BLaER1 treated with 17β-estradiol and CSF1 and Interleukin-3, amounts not matched to agents 10 nM and 100 nM (cell line): ENCODE measurements at regions not wholly inside any gene's neighbourhood (a gene's known extent, or its start where the extent isn't known, plus 50 kb on each side); places are given as distances from the start of the nearest gene placed in this dataset.

Source experiments
- H3K27ac ChIP-seq, 11 experiments: shearing (Covaris generic); formaldehyde crosslinking; 2 replicates each; pipeline ENCODE4 v1.8.1; 2022
- H3K27me3 ChIP-seq, 11 experiments: shearing (Covaris generic); formaldehyde crosslinking; 2 replicates each; pipeline ENCODE4 v1.8.1; 2022
- H3K36me3 ChIP-seq, 11 experiments: shearing (Covaris generic); formaldehyde crosslinking; 2 replicates each; pipeline ENCODE4 v1.8.1; 2022
- H3K4me1 ChIP-seq, 10 experiments: shearing (Covaris generic); formaldehyde crosslinking; 2 replicates each; pipeline ENCODE4 v1.8.1; 2022
- H3K4me2 ChIP-seq, 11 experiments: shearing (Covaris generic); formaldehyde crosslinking; 2 replicates each; pipeline ENCODE4 v1.8.1; 2022
- H3K4me3 ChIP-seq, 10 experiments: shearing (Covaris generic); formaldehyde crosslinking; 2 replicates each; pipeline ENCODE4 v1.8.1; 2022
- H3K9ac ChIP-seq, 11 experiments: shearing (Covaris generic); formaldehyde crosslinking; 2 replicates each; pipeline ENCODE4 v1.8.1; 2022
- H3K9me3 ChIP-seq, 11 experiments: shearing (Covaris generic); formaldehyde crosslinking; replicated peaks in 1 of 11; 2 replicates each; pipeline ENCODE4 v1.8.1; 2022
- H4K20me1 ChIP-seq, 11 experiments: shearing (Covaris generic); formaldehyde crosslinking; 2 replicates each; pipeline ENCODE4 v1.8.1; 2022
- Cebpa-rat ChIP-seq, 11 experiments: shearing (Covaris generic); IDR thresholded peaks; 2 replicates each; pipeline ENCODE4 v1.8.1; 2022

GRCh38 chr18:77669331-77669730, 419.7 kb downstream of the GALR1 start:
- Histone ChIP-seq H4K20me1 (no peaks in the 10 kb centered on the region), H3K27ac (no peak overlapping the region), H3K4me3 (no peak overlapping the region), H3K9ac (no peak overlapping the region), H3K4me1 (peaks cover 0 to 16% (median 11%) of the 10 kb centered on the region in 10 experiments; a peak in 11 of 20 replicates), H3K4me2 (peak overlapping the region in 7 of 11 experiments; percentile 5 to 48 (median 30); a peak in 11 of 22 replicates), H3K36me3 (no peaks in the 10 kb centered on the region), H3K9me3 (no peaks in the 10 kb centered on the region; a peak in 1 of 22 replicates), H3K27me3 (no peaks in the 10 kb centered on the region)
- no peak for TF ChIP-seq Cebpa-rat (IDR thresholded peaks at IDR 0.05)

GRCh38 chr18:77671456-77672167, 422.0 kb downstream of the GALR1 start:
- Histone ChIP-seq H3K4me1 (peaks cover 0 to 16% (median 11%) of the 10 kb centered on the region in 10 experiments; a peak in 11 of 20 replicates), H3K36me3 (no peaks in the 10 kb centered on the region), H3K4me3 (no peak overlapping the region), H3K27ac (no peak overlapping the region), H4K20me1 (no peaks in the 10 kb centered on the region), H3K4me2 (peak overlapping the region in 5 of 11 experiments; percentile 6 to 27 (median 20); a peak in 8 of 22 replicates), H3K9ac (no peak overlapping the region), H3K9me3 (no peaks in the 10 kb centered on the region; a peak in 1 of 22 replicates), H3K27me3 (no peaks in the 10 kb centered on the region)
- no peak for TF ChIP-seq Cebpa-rat (IDR thresholded peaks at IDR 0.05)

- Histone ChIP-seq H3K4me1 (peaks cover 0 to 5% (median 0%) of the 10 kb centered on the region in 10 experiments; a peak in 4 of 20 replicates), H3K9ac (no peak overlapping the region), H3K9me3 (no peaks in the 10 kb centered on the region), H4K20me1 (no peaks in the 10 kb centered on the region), H3K27me3 (no peaks in the 10 kb centered on the region), H3K27ac (no peak overlapping the region), H3K36me3 (no peaks in the 10 kb centered on the region), H3K4me3 (no peak overlapping the region), H3K4me2 (no peak overlapping the region)
- TF ChIP-seq Cebpa-rat (IDR thresholded peaks at IDR 0.05): no peak
These were observed 427.3 kb downstream of the GALR1 start for GRCh38 chr18:77676910-77677309.

GRCh38 chr18:77677536-77677935, 427.9 kb downstream of the GALR1 start:
- no peak overlapping the region for H3K4me3 ChIP-seq
- H3K36me3 ChIP-seq: no peaks in the 10 kb centered on the region
- H3K27ac ChIP-seq: no peak overlapping the region
- H3K4me2 ChIP-seq: no peak overlapping the region
- no peak overlapping the region for H3K9ac ChIP-seq
- H3K9me3 ChIP-seq: no peaks in the 10 kb centered on the region
- no peaks in the 10 kb centered on the region for H3K27me3 ChIP-seq
- H4K20me1 ChIP-seq: no peaks in the 10 kb centered on the region
- H3K4me1 ChIP-seq: no peaks in the 10 kb centered on the region
- TF ChIP-seq Cebpa-rat (IDR thresholded peaks at IDR 0.05): no peak

GRCh38 chr18:77679869-77680268, 430.2 kb downstream of the GALR1 start:
- Histone ChIP-seq H3K4me2 (no peak overlapping the region), H3K27ac (no peak overlapping the region), H3K9me3 (no peaks in the 10 kb centered on the region), H3K4me1 (no peaks in the 10 kb centered on the region), H3K36me3 (no peaks in the 10 kb centered on the region), H3K9ac (no peak overlapping the region), H3K4me3 (no peak overlapping the region), H3K27me3 (no peaks in the 10 kb centered on the region), H4K20me1 (no peaks in the 10 kb centered on the region)
- no peak for TF ChIP-seq Cebpa-rat (IDR thresholded peaks at IDR 0.05)

- Histone ChIP-seq H3K36me3 (no peaks in the 10 kb centered on the region), H3K27me3 (no peaks in the 10 kb centered on the region), H3K9me3 (no peaks in the 10 kb centered on the region), H3K27ac (no peak overlapping the region), H3K4me1 (0 out of 20 replicates have a peak, but pooled peaks cover 0 to 2% (median 0%) of the 10 kb centered on the region in 10 experiments), H3K4me2 (no peak overlapping the region), H3K9ac (no peak overlapping the region), H4K20me1 (no peaks in the 10 kb centered on the region), H3K4me3 (no peak overlapping the region)
- no peak for TF ChIP-seq Cebpa-rat (IDR thresholded peaks at IDR 0.05)
These were observed 450.4 kb downstream of the GALR1 start for GRCh38 chr18:77700051-77700450.

- Histone ChIP-seq H3K4me1 (0 out of 20 replicates have a peak, but pooled peaks cover 0 to 4% (median 0%) of the 10 kb centered on the region in 10 experiments), H3K4me2 (no peak overlapping the region), H3K9ac (no peak overlapping the region), H3K27ac (no peak overlapping the region), H3K36me3 (no peaks in the 10 kb centered on the region), H4K20me1 (no peaks in the 10 kb centered on the region), H3K27me3 (no peaks in the 10 kb centered on the region), H3K9me3 (no peaks in the 10 kb centered on the region), H3K4me3 (no peak overlapping the region)
- TF ChIP-seq Cebpa-rat (IDR thresholded peaks at IDR 0.05): no peak
These were observed 452.3 kb downstream of the GALR1 start for GRCh38 chr18:77701977-77702376.

GRCh38 chr18:77702686-77703085, 453.0 kb downstream of the GALR1 start:
- no peaks in the 10 kb centered on the region for H4K20me1 ChIP-seq

GRCh38 chr18:77705301-77705700, 455.7 kb downstream of the GALR1 start:
- Histone ChIP-seq H3K4me2 (no peak overlapping the region), H3K27ac (no peak overlapping the region), H3K36me3 (no peaks in the 10 kb centered on the region), H4K20me1 (no peaks in the 10 kb centered on the region), H3K9ac (no peak overlapping the region), H3K9me3 (peaks cover 0 to 6% (median 0%) of the 10 kb centered on the region in 11 experiments; a peak in 3 of 22 replicates), H3K4me1 (peaks cover 0 to 6% (median 0%) of the 10 kb centered on the region in 10 experiments; a peak in 1 of 20 replicates), H3K4me3 (no peak overlapping the region), H3K27me3 (no peaks in the 10 kb centered on the region)
- no peak for TF ChIP-seq Cebpa-rat (IDR thresholded peaks at IDR 0.05)

More at GRCh38 chr18:77702686-77703085, 453.0 kb downstream of the GALR1 start:
- 0 out of 20 replicates have a peak, but pooled peaks cover 0 to 4% (median 0%) of the 10 kb centered on the region in 10 experiments for H3K4me1 ChIP-seq
- H3K9ac ChIP-seq: no peak overlapping the region
- H3K4me3 ChIP-seq: no peak overlapping the region
- no peak overlapping the region for H3K4me2 ChIP-seq
- H3K9me3 ChIP-seq: peaks cover 0 to 4% (median 0%) of the 10 kb centered on the region in 11 experiments; a peak in 3 of 22 replicates
- H3K27ac ChIP-seq: no peak overlapping the region
- H3K36me3 ChIP-seq: no peaks in the 10 kb centered on the region
- H3K27me3 ChIP-seq: no peaks in the 10 kb centered on the region
- TF ChIP-seq Cebpa-rat (IDR thresholded peaks at IDR 0.05): no peak
